Prostate gland (tissue), 2 donors: ENCODE measurements at regions not wholly inside any gene's neighbourhood (a gene's known extent, or its start where the extent isn't known, plus 50 kb on each side); places are given as distances from the start of the nearest gene placed in this dataset.

ENCODE experiments used
- DNase-seq: peaks from one replicate; pipeline ENCODE4 v3.0.0-alpha.2; 2019; ENCODE audit warnings: low spot score
- H3K27ac ChIP-seq, 2 donors: fragments of 200-600 bp; sonication (generic); 2 replicates each; pipeline ENCODE4 v1.5.1; 2017 to 2019
- H3K27me3 ChIP-seq: fragments of 200-600 bp; sonication (generic); replicated peaks from 2 replicates; pipeline ENCODE4 v1.5.1; 2019; ENCODE audit not compliant: insufficient read depth
- H3K36me3 ChIP-seq, 2 donors: fragments of 200-600 bp; sonication (generic); 1 replicate in 1 of 2; 2 replicates in 1 of 2; pipeline versions ENCODE4 v1.5.1 to v1.8.1; 2017 to 2019
- H3K4me1 ChIP-seq: fragments of 200-600 bp; sonication (generic); replicated peaks from 2 replicates; pipeline ENCODE4 v1.5.1; 2019
- H3K4me3 ChIP-seq, 2 donors: fragments of 200-600 bp; sonication (generic); 2 replicates each; pipeline ENCODE4 v1.5.1; 2017 to 2019
- H3K9me3 ChIP-seq: fragments of 200-600 bp; sonication (generic); 2 replicates; pipeline ENCODE4 v1.5.1; 2017
- POLR2A ChIP-seq: fragments of 450-650 bp; IDR thresholded peaks from one replicate; pipeline ENCODE4 v1.6.1; 2016; ENCODE audit warnings: antibody characterized with exemption, mild to moderate bottlenecking
- POLR2AphosphoS5 ChIP-seq: sonication (generic); formaldehyde crosslinking; IDR thresholded peaks from one replicate; pipeline ENCODE4 v1.6.1; 2017; ENCODE audit warnings: antibody characterized with exemption
- WGBS: methylation state at CpG from one replicate; pipeline ENCODE4 v1.1.5; 2018; 5-methylcytosine and 5-hydroxymethylcytosine counted together
- intact Hi-C: fragments of 100-400 bp; cut with DNase I; formaldehyde crosslinking; loops from one replicate; pipeline ENCODE4 v1.14.2; 2022
- small RNA-seq, 2 donors: library from RNA; depleted of rRNA; stranded (forward); fragments of <200 nt; gene quantifications; one replicate each; pipeline ENCODE3, GENCODE V24; 2016
- TF ChIP-seq, protein P1 (sequence below), 4 experiments: fragments of 200-600 bp in 2 of 4; fragments of 450-650 bp in 2 of 4; sonication (generic) in 2 of 4; IDR thresholded peaks; 1 replicate in 3 of 4; 2 replicates in 1 of 4; pipeline ENCODE4 v1.5.1; 2016 to 2019; ENCODE audit warnings: antibody characterized with exemption in 4 of 4, mild to moderate bottlenecking in 2 of 4, moderate library complexity in 2 of 4

DNA sequence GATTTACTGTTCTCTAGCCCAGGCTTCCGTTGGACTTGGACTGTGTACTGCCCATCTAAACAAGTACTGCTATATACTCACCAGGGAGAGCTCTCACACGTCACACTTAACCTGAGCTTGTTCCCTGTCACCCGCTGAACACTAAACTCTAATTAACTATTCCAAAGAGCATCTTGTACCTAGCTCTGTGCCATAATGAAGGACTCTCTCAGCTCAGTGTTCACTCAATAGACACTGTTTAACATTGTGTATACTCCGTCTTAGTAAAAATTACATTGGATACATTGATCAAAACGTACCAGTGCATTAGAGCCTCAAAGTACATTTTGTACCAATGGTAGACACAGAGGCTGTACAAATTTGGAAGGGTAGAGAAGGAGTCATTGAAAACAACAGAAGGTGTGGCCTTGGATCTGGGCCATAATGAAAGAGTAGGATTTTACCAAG, 55.4 kb upstream of the EPHA7 start:
- no peaks in the 10 kb centered on the region for H3K4me1 ChIP-seq
- H3K9me3 ChIP-seq, result no peaks in the 10 kb centered on the region
- WGBS, result 49% methylated on average over 5 of the region's 5 CpGs
- no peaks in the 10 kb centered on the region for H3K27me3 ChIP-seq
- no peaks in the 10 kb centered on the region for H3K36me3 ChIP-seq
- H3K4me3 ChIP-seq, result no peak overlapping the region
- TF ChIP-seq, protein P1, sequence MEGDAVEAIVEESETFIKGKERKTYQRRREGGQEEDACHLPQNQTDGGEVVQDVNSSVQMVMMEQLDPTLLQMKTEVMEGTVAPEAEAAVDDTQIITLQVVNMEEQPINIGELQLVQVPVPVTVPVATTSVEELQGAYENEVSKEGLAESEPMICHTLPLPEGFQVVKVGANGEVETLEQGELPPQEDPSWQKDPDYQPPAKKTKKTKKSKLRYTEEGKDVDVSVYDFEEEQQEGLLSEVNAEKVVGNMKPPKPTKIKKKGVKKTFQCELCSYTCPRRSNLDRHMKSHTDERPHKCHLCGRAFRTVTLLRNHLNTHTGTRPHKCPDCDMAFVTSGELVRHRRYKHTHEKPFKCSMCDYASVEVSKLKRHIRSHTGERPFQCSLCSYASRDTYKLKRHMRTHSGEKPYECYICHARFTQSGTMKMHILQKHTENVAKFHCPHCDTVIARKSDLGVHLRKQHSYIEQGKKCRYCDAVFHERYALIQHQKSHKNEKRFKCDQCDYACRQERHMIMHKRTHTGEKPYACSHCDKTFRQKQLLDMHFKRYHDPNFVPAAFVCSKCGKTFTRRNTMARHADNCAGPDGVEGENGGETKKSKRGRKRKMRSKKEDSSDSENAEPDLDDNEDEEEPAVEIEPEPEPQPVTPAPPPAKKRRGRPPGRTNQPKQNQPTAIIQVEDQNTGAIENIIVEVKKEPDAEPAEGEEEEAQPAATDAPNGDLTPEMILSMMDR (IDR thresholded peaks at IDR 0.05), result no peak
- TF ChIP-seq POLR2AphosphoS5, result no peak
- TF ChIP-seq POLR2A, result no peak
- intact Hi-C loops, result no loop called here
- H3K27ac ChIP-seq, result no peak overlapping the region
- DNase-seq, result no peak

DNA sequence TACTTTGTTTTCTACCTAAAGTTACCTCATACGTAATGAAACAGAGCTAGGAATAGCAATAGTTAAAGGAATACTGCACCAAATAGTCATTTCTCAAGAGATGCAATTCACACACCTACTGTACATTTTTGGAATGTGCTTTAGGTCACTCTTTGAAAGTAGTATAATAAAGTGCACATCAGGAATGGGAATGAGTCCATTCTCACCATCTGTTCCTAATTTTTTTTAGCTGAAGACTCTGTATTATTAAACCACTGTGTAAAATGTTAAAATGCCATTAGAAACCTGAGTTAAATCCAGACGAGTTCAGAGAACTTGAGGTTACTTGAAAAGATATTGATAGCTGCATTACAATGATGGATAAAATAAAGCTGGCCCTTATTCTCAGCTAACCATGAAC, 51.9 kb upstream of the EPHA7 start:
- Histone ChIP-seq H3K4me3 (no peak overlapping the region), H3K27ac (no peak overlapping the region), H3K4me1 (no peaks in the 10 kb centered on the region), H3K27me3 (no peaks in the 10 kb centered on the region), H3K9me3 (no peaks in the 10 kb centered on the region), H3K36me3 (no peaks in the 10 kb centered on the region)
- TF ChIP-seq, protein P1 (IDR thresholded peaks at IDR 0.05), result no peak
- TF ChIP-seq POLR2A, result no peak
- no peak for TF ChIP-seq POLR2AphosphoS5
- intact Hi-C loops, result no loop called here
- WGBS, result 70% methylated on average over 2 of the region's 2 CpGs
- no peak for DNase-seq

Small RNA genes in the stretch of these regions (small RNA-seq; reads per million reads assigned to genes)
- gene AL078595.1 (0 reads per million in 2 donors), gene RF00425 (0 reads per million in 2 donors)
